ENCODE measurements at regions not wholly inside any gene's neighbourhood (a gene's known extent, or its start where the extent isn't known, plus 50 kb on each side); places are given as distances from the start of the nearest gene placed in this dataset.
A peak's percentile ranks its signal among the peaks of the same experiment; 100 is the strongest.
"Not testable (repeated sequence)": the region's sequence is repeated elsewhere in the genome, so short reads cannot be mapped to it uniquely, and the experiment has no call there.

- DNase-seq (ENCODE audit: low read depth): peak; percentile 81
- peak; percentile 5 for TF ChIP-seq CTCF (conservative IDR thresholded peaks at IDR 0.05; ENCODE audit: low read depth, low read length)
- H3K4me3 ChIP-seq (ENCODE audit: low read depth, low read length): no peak overlapping the region
Measured at GRCh38 chr5:67989456-67989855, 226.1 kb upstream of the PIK3R1 start.

- H3K4me3 ChIP-seq (ENCODE audit: low read depth, low read length): no peak overlapping the region
- TF ChIP-seq CTCF (conservative IDR thresholded peaks at IDR 0.05; ENCODE audit: low read depth, low read length): no peak
- no peak for DNase-seq (ENCODE audit: low read depth)
Measured at GRCh38 chr5:67986761-67987160, 228.8 kb upstream of the PIK3R1 start.

GRCh38 chr5:67985686-67986387 is 229.7 kb upstream of the PIK3R1 start:
- no peak overlapping the region for H3K4me3 ChIP-seq (ENCODE audit: low read depth, low read length)
- no peak for TF ChIP-seq CTCF (conservative IDR thresholded peaks at IDR 0.05; ENCODE audit: low read depth, low read length)
- DNase-seq (ENCODE audit: low read depth): peak; percentile 68

DNA sequence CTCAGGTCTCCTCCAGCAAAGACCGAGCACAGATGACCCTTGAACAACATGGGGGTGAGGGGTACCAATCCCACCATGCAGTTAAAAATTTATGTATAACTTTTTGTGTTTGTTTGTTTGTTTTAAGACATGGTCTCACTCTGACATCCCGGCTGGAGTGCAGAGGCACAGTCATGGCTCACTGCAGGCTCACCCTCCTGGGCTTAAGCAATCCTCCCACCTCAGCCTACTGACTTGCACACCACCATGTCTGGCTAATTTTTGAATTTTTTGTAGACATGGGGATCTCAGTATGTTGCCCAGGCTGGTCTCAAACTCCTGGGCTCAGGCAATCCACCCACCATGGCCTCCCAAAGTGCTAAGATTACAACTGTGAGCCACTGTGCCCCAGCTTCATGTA is 231.0 kb upstream of the PIK3R1 start:
- no peak for DNase-seq (ENCODE audit: low read depth)
- TF ChIP-seq CTCF (conservative IDR thresholded peaks at IDR 0.05; ENCODE audit: low read depth, low read length): no peak
- H3K4me3 ChIP-seq (ENCODE audit: low read depth, low read length): no peak overlapping the region

DNA sequence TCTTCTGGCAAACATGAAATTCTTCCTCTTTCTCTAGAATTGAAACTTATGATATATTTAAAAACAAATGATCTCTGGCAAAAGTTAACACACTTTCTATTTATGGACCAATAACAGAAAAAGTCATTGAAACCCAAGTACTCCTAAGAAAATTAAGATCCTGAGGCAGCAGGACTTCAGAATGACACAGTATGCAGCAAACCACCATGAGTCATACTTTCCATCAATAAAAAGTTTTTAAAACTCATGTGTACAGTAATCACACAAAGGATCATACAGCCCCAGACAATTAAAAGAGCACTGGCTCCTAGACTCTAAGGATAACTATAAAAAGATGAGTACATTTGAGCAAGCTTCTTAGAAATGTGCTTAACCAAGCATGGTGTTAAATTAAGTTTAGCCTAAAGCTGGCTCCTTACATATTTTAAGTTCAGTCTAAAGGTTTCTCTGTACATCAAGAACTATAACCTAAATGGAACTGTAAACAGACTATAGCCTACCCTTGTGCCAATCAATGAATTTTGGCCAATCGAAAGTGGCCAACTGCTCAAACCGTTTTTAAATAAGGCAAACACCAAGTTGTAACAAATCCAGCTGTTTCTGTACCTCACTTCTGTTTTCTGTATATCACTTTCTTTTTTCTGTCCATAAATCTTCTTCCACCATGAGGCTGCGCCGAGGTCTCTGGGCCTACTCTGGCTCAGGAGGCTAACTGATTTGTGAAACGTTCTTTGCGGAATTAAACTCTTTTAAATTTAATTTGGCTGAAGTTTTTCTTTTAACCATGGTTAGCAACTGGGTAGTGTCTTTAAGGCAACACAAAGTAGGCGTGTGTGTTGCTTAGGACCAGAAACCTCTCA is 232.1 kb upstream of the PIK3R1 start:
- TF ChIP-seq CTCF (conservative IDR thresholded peaks at IDR 0.05; ENCODE audit: low read depth, low read length): no peak
- peak; percentile 93 for DNase-seq (ENCODE audit: low read depth)
- H3K4me3 ChIP-seq (ENCODE audit: low read depth, low read length): no peak overlapping the region

DNA sequence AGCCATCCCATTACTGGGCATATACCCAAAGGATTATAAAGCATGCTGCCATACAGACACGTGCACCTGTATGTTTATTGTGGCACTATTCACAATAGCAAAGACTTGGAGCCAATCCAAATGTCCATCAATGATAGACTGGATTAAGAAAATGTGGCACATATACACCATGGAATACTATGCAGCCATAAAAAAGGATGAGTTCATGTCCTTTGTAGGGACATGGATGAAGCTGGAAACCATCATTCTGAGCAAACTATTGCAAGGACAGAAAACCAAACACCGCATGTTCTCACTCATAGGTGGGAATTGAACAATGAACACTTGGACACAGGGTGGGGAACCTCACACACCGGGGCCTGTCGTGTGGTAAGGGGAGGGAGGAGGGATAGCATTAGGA is 233.4 kb upstream of the PIK3R1 start:
- not testable (repeated sequence) for H3K4me3 ChIP-seq (ENCODE audit: low read depth, low read length); DNase-seq (ENCODE audit: low read depth)

GRCh38 chr5:67978171-67978570 is 237.4 kb upstream of the PIK3R1 start:
- no peak overlapping the region for H3K4me3 ChIP-seq (ENCODE audit: low read depth, low read length)
- TF ChIP-seq CTCF (conservative IDR thresholded peaks at IDR 0.05; ENCODE audit: low read depth, low read length): no peak
- no peak for DNase-seq (ENCODE audit: low read depth)
